Mononuclear cell (primary cell): ENCODE measurements at regions not wholly inside any gene's neighbourhood (a gene's known extent, or its start where the extent isn't known, plus 50 kb on each side); places are given as distances from the start of the nearest gene placed in this dataset.

Experiments used
- H3K27me3 ChIP-seq: 2 replicates; pipeline ENCODE4 v1.6.0; 2011; ENCODE audit warnings: low read length, control low read depth; ENCODE audit not compliant: insufficient read depth
- H3K4me1 ChIP-seq: 2 replicates; pipeline ENCODE4 v1.5.1; 2011; ENCODE audit warnings: mild to moderate bottlenecking, low read length, control low read depth; ENCODE audit not compliant: insufficient read depth
- H3K4me3 ChIP-seq: 2 replicates; pipeline ENCODE4 v1.5.1; 2011; ENCODE audit warnings: mild to moderate bottlenecking, low read length, moderate library complexity
- H3K9me3 ChIP-seq: 2 replicates; pipeline ENCODE4 v1.5.1; 2011; ENCODE audit warnings: low read depth, mild to moderate bottlenecking, control low read depth, low read length

- Histone ChIP-seq H3K4me3 (no peak overlapping the region), H3K27me3 (no peaks in the 10 kb centered on the region), H3K4me1 (no peaks in the 10 kb centered on the region), H3K9me3 (no peaks in the 10 kb centered on the region)
These were observed 54.3 kb upstream of the PKDCC start for GRCh38 chr2:41993435-41993925.

GRCh38 chr2:41994233-41994637 is 53.6 kb upstream of the PKDCC start:
- Histone ChIP-seq H3K9me3 (no peaks in the 10 kb centered on the region), H3K27me3 (no peaks in the 10 kb centered on the region), H3K4me3 (no peak overlapping the region), H3K4me1 (no peaks in the 10 kb centered on the region)

- no peaks in the 10 kb centered on the region for H3K27me3 ChIP-seq
- no peak overlapping the region for H3K4me3 ChIP-seq
- H3K9me3 ChIP-seq, result no peaks in the 10 kb centered on the region
These were observed 53.2 kb upstream of the PKDCC start for GRCh38 chr2:41994661-41995060.

GRCh38 chr2:41997561-41997960 is 50.3 kb upstream of the PKDCC start:
- no peaks in the 10 kb centered on the region for H3K4me1 ChIP-seq
- no peaks in the 10 kb centered on the region for H3K9me3 ChIP-seq
- H3K4me3 ChIP-seq, result no peak overlapping the region
- H3K27me3 ChIP-seq, result no peaks in the 10 kb centered on the region

More at GRCh38 chr2:41994661-41995060, 53.2 kb upstream of the PKDCC start:
- H3K4me1 ChIP-seq, result no peaks in the 10 kb centered on the region
